K562 (cell line): ENCODE measurements at regions not wholly inside any gene's neighbourhood (a gene's known extent, or its start where the extent isn't known, plus 50 kb on each side); places are given as distances from the start of the nearest gene placed in this dataset.

Experiments
- ATAC-seq: fragments of 200-7000 bp; cut with Tn5 transposase; 3 replicates; pipeline ENCODE4 v1.9.1; 2020; ENCODE audit warnings: moderate library complexity
- BruUV-seq: library from RNA; stranded (reverse); fragments of 400-500 nt; replicated peaks from 2 replicates; lab custom pipeline; 2021; lab: Mats Ljungman, UMichigan
- CTCF ChIA-PET: fragments of 300-600 bp; formaldehyde crosslinking; extraction: SDS; loops from one replicate; lab custom pipeline; 2021; ENCODE audit warnings: low intra/inter-chr PET ratio; lab: Yijun Ruan, JAX
- POLR2A ChIA-PET: fragments of 300-600, 350-650 bp; sonication (Branson Sonifier 250); formaldehyde crosslinking; extraction: SDS; loops from one replicate; lab custom pipeline; 2021; ENCODE audit warnings: antibody characterized with exemption, inconsistent platforms; lab: Yijun Ruan, JAX
- DNase-seq, 4 experiments: peaks; one replicate each; pipeline versions ENCODE4 v3.0.0 to v3.0.0-alpha.2; 2011 to 2018; ENCODE audit warnings: low spot score in 3 of 4, mixed read lengths in 3 of 4; ENCODE audit errors: extremely low read depth in 1 of 4
- FAIRE-seq: peaks from 2 replicates; lab custom pipeline; 2011; peaks lifted over from hg19 to GRCh38; lab: Jason Lieb, UNC
- H2AFZ ChIP-seq: 2 replicates; pipeline ENCODE4 v1.6.0; 2011; ENCODE audit warnings: low read depth, low read length, control low read depth, inconsistent platforms
- H3K27ac ChIP-seq: fragments of 200-600 bp; 3 replicates; pipeline ENCODE4 v1.8.0; 2011; ENCODE audit warnings: low read depth, mild to moderate bottlenecking, control low read depth, inconsistent platforms, low read length, moderate library complexity, mixed read lengths; ENCODE audit errors: extremely low read depth
- H3K27me3 ChIP-seq, 2 experiments: fragments of 300-600 bp in 1 of 2; 2 replicates in 1 of 2; 3 replicates in 1 of 2; pipeline versions ENCODE4 v1.6.0 to v1.8.0; 2011; ENCODE audit warnings: inconsistent platforms in 2 of 2, low read length in 2 of 2, mild to moderate bottlenecking in 1 of 2, mixed read lengths in 1 of 2, moderate library complexity in 1 of 2; ENCODE audit not compliant: control insufficient read depth in 2 of 2, insufficient read depth in 2 of 2
- H3K36me3 ChIP-seq: fragments of 300-600 bp; 3 replicates; pipeline ENCODE4 v1.8.0; 2011; ENCODE audit warnings: mild to moderate bottlenecking, low read length, inconsistent platforms; ENCODE audit not compliant: control insufficient read depth, insufficient read depth
- H3K4me1 ChIP-seq, 2 experiments: fragments of 200-600 bp in 1 of 2; replicated peaks in 1 of 2; 2 replicates in 1 of 2; 3 replicates in 1 of 2; pipeline versions ENCODE4 v1.5.1 to v1.8.0; 2011; ENCODE audit warnings: inconsistent platforms in 2 of 2, low read length in 2 of 2, mild to moderate bottlenecking in 1 of 2, mixed read lengths in 1 of 2, moderate library complexity in 1 of 2; ENCODE audit not compliant: control insufficient read depth in 2 of 2, insufficient read depth in 2 of 2
- H3K4me2 ChIP-seq: 2 replicates; pipeline ENCODE4 v1.6.1; 2011; ENCODE audit warnings: low read length, control low read depth, inconsistent platforms, mixed read lengths; ENCODE audit not compliant: insufficient read depth
- H3K4me3 ChIP-seq: fragments of 200-600 bp; sonication (generic), shearing (Covaris generic); 2 replicates; pipeline ENCODE4 v1.5.1; 2016; ENCODE audit warnings: control low read depth, inconsistent platforms
- H3K79me2 ChIP-seq: fragments of 200-600 bp; 3 replicates; pipeline ENCODE4 v1.8.0; 2011; ENCODE audit warnings: low read length, inconsistent platforms; ENCODE audit not compliant: control insufficient read depth, insufficient read depth
- H3K9ac ChIP-seq, 2 experiments: 2 replicates each; pipeline versions ENCODE4 v1.6.0 to v1.6.1; 2011; ENCODE audit warnings: low read depth in 2 of 2, low read length in 2 of 2, control low read depth in 1 of 2, inconsistent platforms in 1 of 2, mild to moderate bottlenecking in 1 of 2, mixed read lengths in 1 of 2; ENCODE audit not compliant: insufficient read depth in 1 of 2
- H3K9me1 ChIP-seq: one replicate; pipeline ENCODE4 v1.6.0; 2011; ENCODE audit warnings: inconsistent platforms, mild to moderate bottlenecking, low read length, moderate library complexity; ENCODE audit not compliant: control insufficient read depth, insufficient read depth
- H3K9me3 ChIP-seq: replicated peaks from 2 replicates; pipeline ENCODE4 v1.5.1; 2011; ENCODE audit warnings: low read depth, low read length, inconsistent platforms; ENCODE audit not compliant: control insufficient read depth, insufficient read depth
- H4K20me1 ChIP-seq: replicated peaks from 2 replicates; pipeline ENCODE4 v1.6.1; 2011; ENCODE audit warnings: low read length, inconsistent platforms, mixed read lengths; ENCODE audit not compliant: control insufficient read depth, insufficient read depth
- BRCA1 ChIP-seq, 2 experiments: fragments of 450-650 bp in 1 of 2; sonication (generic) in 1 of 2; formaldehyde crosslinking in 1 of 2; IDR thresholded peaks; 2 replicates each; pipeline versions ENCODE4 v1.5.0 to v1.6.1; 2017 to 2020; ENCODE audit warnings: mild to moderate bottlenecking in 1 of 2, missing genetic modification reagents in 1 of 2
- CBFB ChIP-seq: sonication (generic); formaldehyde crosslinking; IDR thresholded peaks from 2 replicates; pipeline ENCODE4 v1.4.0; 2020; ENCODE audit warnings: mild to moderate bottlenecking, missing genetic modification reagents
- CBX3 ChIP-seq, 2 experiments: IDR thresholded peaks; 1 replicate in 1 of 2; 2 replicates in 1 of 2; pipeline ENCODE4 v1.6.1; 2012; ENCODE audit warnings: inconsistent platforms in 2 of 2, low read length in 2 of 2, borderline replicate concordance in 1 of 2, control low read depth in 1 of 2
- JUND ChIP-seq, 2 experiments: IDR thresholded peaks; 2 replicates in 1 of 2; 3 replicates in 1 of 2; pipeline ENCODE4 v1.6.1; 2011; ENCODE audit warnings: borderline replicate concordance in 2 of 2, low read depth in 2 of 2, low read length in 2 of 2, improper control_type of control experiment in 1 of 2, missing biosample characterization in 1 of 2, missing genetic modification characterization in 1 of 2, missing genetic modification reagents in 1 of 2
- PTBP1 ChIP-seq: fragments of 200-400 bp; formaldehyde crosslinking; IDR thresholded peaks from 2 replicates; pipeline ENCODE4 v1.6.1; 2017; ENCODE audit warnings: low read depth, low read length
- SIN3A ChIP-seq, 2 experiments: fragments of 150-350 bp in 1 of 2; IDR thresholded peaks; 2 replicates each; pipeline ENCODE4 v1.6.1; 2011 to 2016; ENCODE audit warnings: borderline replicate concordance in 2 of 2, low read depth in 2 of 2, low read length in 2 of 2, mild to moderate bottlenecking in 2 of 2, moderate library complexity in 2 of 2; ENCODE audit not compliant: control insufficient read depth in 1 of 2
- ZNF232 ChIP-seq: sonication (generic); formaldehyde crosslinking; IDR thresholded peaks from 2 replicates; pipeline ENCODE4 v1.8.0; 2022; ENCODE audit warnings: mild to moderate bottlenecking, missing genetic modification reagents
- ZNF699 ChIP-seq: fragments of 250-450 bp; sonication (Bioruptor Pico); IDR thresholded peaks from 2 replicates; pipeline ENCODE4 v1.8.0; 2021; ENCODE audit warnings: mild to moderate bottlenecking, moderate library complexity; ENCODE audit not compliant: insufficient replicate concordance
- WGBS: fragments of 100-300 bp; shearing (Covaris generic); methylation state at CpG from one replicate; pipeline ENCODE4 v1.1.6; 2016; ENCODE audit warnings: low coverage, mixed read lengths; ENCODE audit not compliant: insufficient coverage; ENCODE audit errors: missing lambda C conversion rate; 5-methylcytosine and 5-hydroxymethylcytosine counted together
- in situ Hi-C: fragments of 300-500 bp; cut with MboI; formaldehyde crosslinking; loops from 4 replicates; pipeline ENCODE4 v1.15.0; 2018; ENCODE audit warnings: inconsistent platforms, mixed read lengths
- intact Hi-C: fragments of 100-400 bp; cut with micrococcal nuclease; formaldehyde crosslinking; loops from 2 replicates; pipeline ENCODE4 v1.14.2; 2022
- TF ChIP-seq, protein P1 (sequence below): sonication (generic); formaldehyde crosslinking; IDR thresholded peaks from 2 replicates; pipeline ENCODE4 v1.8.1; 2023; ENCODE audit warnings: mild to moderate bottlenecking, missing genetic modification reagents
- TF ChIP-seq, protein P2 (sequence below), 2 experiments: IDR thresholded peaks in 1 of 2; conservative IDR thresholded peaks in 1 of 2; 2 replicates each; pipeline ENCODE4 v1.6.1; 2016; ENCODE audit warnings: low read depth in 2 of 2, mild to moderate bottlenecking in 1 of 2, missing compliant biosample characterization in 1 of 2, missing genetic modification characterization in 1 of 2, moderate library complexity in 1 of 2

DNA sequence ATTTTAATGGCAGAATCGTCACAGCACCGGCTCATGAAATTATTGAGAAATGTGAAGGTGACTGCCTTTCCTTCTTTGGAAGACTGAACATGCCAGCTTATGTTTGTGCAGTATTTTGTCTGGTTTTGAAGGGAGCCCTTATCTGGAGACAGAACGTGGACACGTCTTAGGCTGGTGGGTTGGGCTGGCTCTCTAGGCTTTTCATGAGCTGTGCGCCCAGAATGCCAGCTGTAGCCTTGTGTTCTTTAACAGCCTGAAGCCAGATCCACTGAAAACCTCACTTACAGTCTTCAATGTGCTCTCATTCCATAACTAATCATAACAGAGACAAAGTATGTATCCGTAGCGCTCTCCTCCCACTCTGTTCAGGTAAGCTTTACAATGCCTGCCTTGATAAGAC lies 184.4 kb upstream of the HTR2A start (continued):
- TF ChIP-seq, protein P1, sequence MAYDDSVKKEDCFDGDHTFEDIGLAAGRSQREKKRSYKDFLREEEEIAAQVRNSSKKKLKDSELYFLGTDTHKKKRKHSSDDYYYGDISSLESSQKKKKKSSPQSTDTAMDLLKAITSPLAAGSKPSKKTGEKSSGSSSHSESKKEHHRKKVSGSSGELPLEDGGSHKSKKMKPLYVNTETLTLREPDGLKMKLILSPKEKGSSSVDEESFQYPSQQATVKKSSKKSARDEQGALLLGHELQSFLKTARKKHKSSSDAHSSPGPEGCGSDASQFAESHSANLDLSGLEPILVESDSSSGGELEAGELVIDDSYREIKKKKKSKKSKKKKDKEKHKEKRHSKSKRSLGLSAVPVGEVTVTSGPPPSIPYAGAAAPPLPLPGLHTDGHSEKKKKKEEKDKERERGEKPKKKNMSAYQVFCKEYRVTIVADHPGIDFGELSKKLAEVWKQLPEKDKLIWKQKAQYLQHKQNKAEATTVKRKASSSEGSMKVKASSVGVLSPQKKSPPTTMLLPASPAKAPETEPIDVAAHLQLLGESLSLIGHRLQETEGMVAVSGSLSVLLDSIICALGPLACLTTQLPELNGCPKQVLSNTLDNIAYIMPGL (CRISPR knock-in tag), result no peak
- TF ChIP-seq BRCA1 (IDR thresholded peaks at IDR 0.05), result no peak
- no peak for TF ChIP-seq BRCA1 (CRISPR knock-in tag; IDR thresholded peaks at IDR 0.05)
- TF ChIP-seq ZNF699 (CRISPR knock-in tag), result no peak
- no peak for TF ChIP-seq CBFB (CRISPR knock-in tag)
- TF ChIP-seq JUND (IDR thresholded peaks at IDR 0.05; ENCODE audit: borderline replicate concordance, low read depth, low read length), result no peak
- TF ChIP-seq JUND (tag; IDR thresholded peaks at IDR 0.05; ENCODE audit: borderline replicate concordance, low read depth, low read length), result no peak
- no peak for TF ChIP-seq ZNF232

DNA sequence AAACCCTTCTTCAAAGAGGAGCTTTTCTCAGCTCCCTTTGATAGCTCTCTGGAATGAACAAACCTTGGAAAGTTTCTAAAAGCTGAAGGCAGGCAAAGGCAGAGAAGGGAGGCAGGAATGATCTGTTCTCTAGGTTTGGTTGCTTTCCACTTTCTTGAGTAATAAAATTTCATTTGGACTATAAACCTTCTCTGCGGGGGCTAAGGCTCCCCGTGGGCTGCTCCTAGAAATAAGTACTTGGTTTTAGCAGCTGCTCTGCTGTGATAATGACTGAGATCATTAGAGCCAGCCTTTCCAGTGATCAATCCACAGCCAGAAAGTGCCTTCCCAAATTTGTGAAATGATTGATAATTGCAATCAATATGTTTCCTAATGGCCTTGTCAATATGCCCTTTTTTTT lies 183.8 kb upstream of the HTR2A start:
- Histone ChIP-seq H3K9me3 (no peaks in the 10 kb centered on the region), H4K20me1 (no peaks in the 10 kb centered on the region), H3K4me1 (no peaks in the 10 kb centered on the region), H3K9me1 (no peaks in the 10 kb centered on the region)
- DNase-seq (no peak), ATAC-seq (no peak)
- in situ Hi-C loops, result no loop called here
- 0% methylated on average over 2 of the region's 2 CpGs for WGBS
- POLR2A ChIA-PET, result interaction anchor here (0.9 kb wide), 1 partner anchor 11 kb away, joined by 3 read pairs; no protein-coding TSS in a partner anchor
- no peak for TF ChIP-seq CBX3 (IDR thresholded peaks at IDR 0.05; ENCODE audit: borderline replicate concordance in 1 of 2, low read length in 2 of 2)
- no peak for TF ChIP-seq SIN3A (IDR thresholded peaks at IDR 0.05; ENCODE audit: borderline replicate concordance in 2 of 2, control insufficient read depth in 1 of 2, low read depth in 2 of 2, low read length in 2 of 2)
- TF ChIP-seq, protein P2, sequence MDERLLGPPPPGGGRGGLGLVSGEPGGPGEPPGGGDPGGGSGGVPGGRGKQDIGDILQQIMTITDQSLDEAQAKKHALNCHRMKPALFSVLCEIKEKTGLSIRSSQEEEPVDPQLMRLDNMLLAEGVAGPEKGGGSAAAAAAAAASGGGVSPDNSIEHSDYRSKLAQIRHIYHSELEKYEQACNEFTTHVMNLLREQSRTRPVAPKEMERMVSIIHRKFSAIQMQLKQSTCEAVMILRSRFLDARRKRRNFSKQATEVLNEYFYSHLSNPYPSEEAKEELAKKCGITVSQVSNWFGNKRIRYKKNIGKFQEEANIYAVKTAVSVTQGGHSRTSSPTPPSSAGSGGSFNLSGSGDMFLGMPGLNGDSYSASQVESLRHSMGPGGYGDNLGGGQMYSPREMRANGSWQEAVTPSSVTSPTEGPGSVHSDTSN (CRISPR knock-in tag; IDR thresholded peaks at IDR 0.05; ENCODE audit: low read depth), result no peak
- TF ChIP-seq, protein P2 (tag; conservative IDR thresholded peaks at IDR 0.05; ENCODE audit: low read depth), result no peak
- TF ChIP-seq PTBP1, result no peak
- TF ChIP-seq, all 486 proteins: peak for 0
- Histone ChIP-seq H3K4me3 (no peak overlapping the region), H3K9ac (no peak overlapping the region), H3K27me3 (no peaks in the 10 kb centered on the region), H3K36me3 (no peaks in the 10 kb centered on the region), H3K79me2 (no peaks in the 10 kb centered on the region), H3K4me2 (no peak overlapping the region), H3K27ac (no peak overlapping the region), H2AFZ (no peak overlapping the region)
- intact Hi-C loops, result no loop called here
- no peak for FAIRE-seq
- no TSS peak for BruUV-seq
- CTCF ChIA-PET, result no interaction called here
